T-helper 1 cell (primary cell): ENCODE measurements at regions not wholly inside any gene's neighbourhood (a gene's known extent, or its start where the extent isn't known, plus 50 kb on each side); places are given as distances from the start of the nearest gene placed in this dataset.

Experiments
- DNase-seq, 5 donors: peaks; one replicate each; pipeline ENCODE4 v3.0.0-alpha.2; 2012 to 2020

DNA sequence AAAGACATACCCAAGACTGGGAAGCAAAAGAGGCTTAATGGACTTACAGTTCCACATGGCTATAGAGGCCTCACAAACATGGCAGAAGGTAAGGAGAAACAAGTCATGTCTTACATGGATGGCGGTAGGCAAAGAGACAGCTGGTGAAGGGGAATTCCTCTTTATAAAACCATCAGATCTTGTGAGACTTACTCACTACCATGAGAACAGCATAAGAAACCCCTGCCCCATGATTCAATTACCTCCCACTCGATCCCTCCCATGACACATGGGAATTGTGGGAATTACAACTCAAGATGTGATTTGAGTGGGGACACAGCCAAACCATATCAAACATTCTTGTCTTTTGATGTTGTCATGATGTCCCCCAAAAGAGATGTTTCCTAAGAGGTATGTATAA is 103.3 kb downstream of the DUSP10 start:
- DNase-seq, result no peak

GRCh38 chr1:221641811-221642210 is 100.1 kb downstream of the DUSP10 start:
- no peak for DNase-seq

- no peak for DNase-seq
Observed at GRCh38 chr1:221643404-221644144, 98.3 kb downstream of the DUSP10 start.

DNA sequence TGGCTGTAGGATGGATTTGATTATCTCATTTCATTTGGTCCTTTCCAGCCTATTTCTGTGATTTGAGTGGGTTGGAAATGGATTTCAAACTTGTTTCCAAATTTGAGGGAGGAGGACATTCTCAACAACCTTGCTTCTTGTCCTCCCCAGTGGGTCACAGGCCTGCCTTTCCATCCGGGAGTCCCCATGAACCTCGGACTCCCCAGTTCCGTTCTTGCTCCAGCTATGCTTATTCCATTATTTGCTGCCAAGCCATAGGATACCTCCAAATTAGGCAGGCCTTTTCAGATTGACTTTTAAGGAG is 97.8 kb downstream of the DUSP10 start:
- no peak for DNase-seq

- DNase-seq, result no peak
Observed at GRCh38 chr1:221644663-221645258, 97.1 kb downstream of the DUSP10 start.

GRCh38 chr1:221648201-221648600 is 93.7 kb downstream of the DUSP10 start:
- DNase-seq, result no peak
